ENCODE measurements at regions not wholly inside any gene's neighbourhood (a gene's known extent, or its start where the extent isn't known, plus 50 kb on each side); places are given as distances from the start of the nearest gene placed in this dataset.
"Not testable (repeated sequence)": the region's sequence is repeated elsewhere in the genome, so short reads cannot be mapped to it uniquely, and the experiment has no call there.

DNA sequence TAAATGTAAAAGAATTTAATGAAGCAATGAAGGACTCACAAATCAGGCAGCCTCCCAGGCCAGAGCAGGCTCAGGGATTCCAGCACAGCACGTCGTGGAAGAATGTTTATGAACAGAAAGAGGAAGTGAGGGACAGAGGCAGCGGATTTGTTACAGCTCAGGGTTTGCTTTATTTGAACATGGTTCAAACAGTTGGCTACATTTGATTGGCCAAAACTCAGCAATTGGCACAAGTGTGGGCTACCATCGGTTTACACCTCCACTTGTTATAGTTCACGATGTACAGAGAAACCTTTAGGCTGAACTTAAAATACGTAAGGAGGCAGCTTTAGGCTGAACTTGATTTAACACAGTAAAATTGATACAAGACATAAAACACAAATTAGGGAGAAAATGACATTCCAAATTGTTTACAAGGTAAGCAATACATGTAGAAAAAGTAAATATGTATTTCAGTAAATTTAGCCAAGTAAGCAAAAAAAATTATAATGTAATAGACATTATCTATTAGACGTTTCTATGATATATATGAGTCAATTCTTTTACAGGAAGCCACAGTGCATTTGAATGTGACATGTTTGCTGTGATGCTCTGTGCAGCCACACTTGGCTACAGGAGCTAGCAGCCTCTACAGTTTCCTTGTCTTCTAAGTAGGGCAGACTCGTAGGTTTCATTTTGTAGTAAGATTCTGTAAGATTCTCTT lies 126.5 kb downstream of the ADSS2 start:
- no peak for DNase-seq

DNA sequence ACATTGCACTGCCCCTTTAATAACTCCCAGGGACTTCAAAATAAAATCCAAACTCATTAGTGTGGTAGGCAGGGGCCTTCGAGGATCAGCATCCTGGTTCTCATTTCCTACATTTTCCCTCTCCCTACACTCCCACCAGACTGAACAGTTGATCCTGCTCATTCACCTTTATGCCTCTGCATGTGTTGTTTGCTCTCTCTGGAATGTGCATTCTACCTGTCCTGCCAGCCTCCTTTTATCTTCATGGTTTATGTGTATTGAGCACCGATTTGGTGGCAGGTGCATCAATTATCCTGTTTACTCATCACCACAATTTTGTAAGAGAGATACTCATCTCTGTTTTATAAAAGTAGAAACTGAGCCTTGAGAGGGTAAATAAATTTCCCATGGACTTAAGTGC lies 125.0 kb downstream of the ADSS2 start:
- DNase-seq, result no peak

DNA sequence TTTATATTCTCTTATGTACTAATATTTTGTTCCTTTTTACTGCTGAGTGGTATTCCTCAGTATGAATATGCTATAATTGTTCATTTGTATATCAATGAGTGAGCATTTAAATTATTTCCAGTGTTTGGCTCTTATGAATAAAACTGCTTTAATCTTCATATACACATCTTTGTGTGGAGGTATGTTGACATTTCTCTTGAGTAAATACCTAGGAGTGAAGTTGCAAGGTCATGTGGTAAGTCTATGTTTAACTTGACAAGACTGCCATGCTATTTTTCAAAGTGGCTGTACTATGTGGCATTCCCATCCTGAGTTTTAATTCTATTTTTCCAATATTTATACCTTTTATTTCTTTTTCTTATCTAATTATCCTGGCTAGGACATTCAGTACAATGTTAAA lies 124.2 kb downstream of the ADSS2 start:
- DNase-seq, result no peak

DNA sequence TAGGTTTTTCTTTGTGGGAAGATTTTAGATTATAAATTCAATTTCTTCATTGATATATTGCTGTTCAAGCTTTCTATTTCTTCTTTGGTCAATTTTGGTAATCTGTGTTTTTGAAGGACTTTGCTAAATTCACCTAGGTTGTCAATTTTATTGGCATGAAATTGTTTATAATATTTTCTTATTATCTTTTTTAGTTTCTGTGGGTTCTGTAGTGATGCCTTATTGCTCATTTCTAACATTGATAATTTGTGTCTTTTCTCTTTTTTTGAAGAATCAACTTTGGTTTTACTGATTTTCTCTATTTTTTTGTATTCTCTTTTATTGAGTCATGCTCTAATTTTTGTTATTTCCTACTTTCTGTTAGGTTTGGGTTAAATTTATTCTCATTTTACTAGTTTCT lies 123.2 kb downstream of the ADSS2 start:
- no peak for DNase-seq

DNA sequence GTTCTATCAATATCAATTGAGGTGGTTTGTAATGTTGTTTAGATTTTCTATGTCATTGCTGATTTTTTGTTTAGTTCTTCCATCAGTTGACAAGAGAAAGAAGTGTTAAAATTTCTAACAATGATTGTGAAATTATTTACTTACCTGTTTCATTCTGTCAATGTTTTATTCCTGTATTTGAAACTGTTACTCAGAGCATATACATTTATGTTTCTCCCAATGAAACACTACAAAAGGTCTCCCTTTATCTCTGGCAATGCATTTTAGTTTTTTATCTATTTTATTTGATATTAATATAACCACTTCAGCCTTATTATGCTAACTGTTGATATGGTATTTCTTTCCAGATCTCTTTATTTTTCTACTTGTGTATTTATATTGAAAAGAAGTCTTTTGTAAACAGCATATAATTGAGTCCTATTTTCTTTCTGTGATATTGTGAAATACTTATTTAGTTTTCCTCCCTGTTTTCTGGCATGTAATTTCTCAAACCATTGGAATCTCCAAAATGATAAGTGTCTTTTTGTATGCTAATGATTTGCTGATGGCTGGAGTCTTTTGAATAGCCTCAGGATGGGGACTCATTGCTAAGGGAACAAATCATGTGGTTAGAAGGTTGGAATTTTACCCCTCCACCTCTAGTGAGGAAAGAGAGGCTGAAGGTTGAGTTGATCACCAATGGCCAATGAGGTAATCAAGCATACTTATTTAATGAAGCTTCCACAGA lies 122.0 kb downstream of the ADSS2 start:
- DNase-seq, result no peak

DNA sequence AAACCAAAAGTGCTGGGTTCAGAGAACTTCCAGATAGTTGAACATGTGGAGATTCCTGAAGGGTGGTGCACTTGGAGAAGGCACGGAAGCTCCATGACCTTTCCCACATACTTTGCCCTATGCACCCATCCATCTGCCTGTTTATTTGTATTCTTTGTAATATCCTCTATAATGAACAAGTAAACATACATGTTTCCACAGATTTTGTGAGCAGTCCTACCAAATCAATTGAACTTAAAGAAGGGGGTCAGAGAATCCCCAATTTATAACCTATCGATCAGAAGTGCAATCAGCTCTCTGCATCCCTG lies 121.4 kb downstream of the ADSS2 start:
- no peak for DNase-seq

DNA sequence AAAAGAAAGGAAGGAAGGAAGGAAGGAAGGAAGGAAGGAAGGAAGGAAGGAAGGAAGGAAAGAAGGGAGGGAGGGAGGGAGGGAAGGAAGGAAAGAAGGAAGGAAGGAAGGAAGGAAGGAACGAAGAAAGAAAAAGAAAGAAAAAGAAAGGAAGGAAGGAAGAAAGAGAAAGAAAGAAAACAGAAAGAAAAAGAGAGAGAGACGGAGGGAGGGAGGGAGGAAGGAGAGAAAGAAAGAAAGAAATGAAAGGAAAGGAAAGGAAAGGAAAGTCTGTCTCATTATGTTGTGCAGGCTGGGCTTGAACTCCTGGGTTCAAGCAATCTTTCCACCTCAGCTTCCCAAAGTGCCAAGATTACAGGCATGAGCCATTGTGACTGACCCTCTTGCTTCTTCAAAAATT lies 118.9 kb downstream of the ADSS2 start:
- not testable (repeated sequence) for DNase-seq

DNA sequence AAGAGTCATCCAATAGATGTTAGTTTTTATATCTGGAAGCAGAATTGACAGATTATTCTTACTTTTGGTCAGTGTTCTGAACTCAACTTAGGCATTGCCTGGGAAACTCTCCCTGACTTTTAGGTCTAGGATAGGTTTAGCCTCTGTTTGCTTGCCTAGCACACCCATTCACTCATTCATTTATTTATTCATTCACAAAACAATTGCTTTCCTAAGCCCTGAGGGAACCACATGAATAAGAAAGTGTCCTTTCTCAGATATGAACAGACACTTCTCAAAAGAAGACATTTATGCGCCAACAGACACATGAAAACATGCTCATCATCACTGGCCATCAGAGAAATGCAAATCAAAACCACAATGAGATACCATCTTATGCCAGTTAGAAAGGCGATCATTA lies 117.4 kb downstream of the ADSS2 start:
- not testable (repeated sequence) for DNase-seq

DNA sequence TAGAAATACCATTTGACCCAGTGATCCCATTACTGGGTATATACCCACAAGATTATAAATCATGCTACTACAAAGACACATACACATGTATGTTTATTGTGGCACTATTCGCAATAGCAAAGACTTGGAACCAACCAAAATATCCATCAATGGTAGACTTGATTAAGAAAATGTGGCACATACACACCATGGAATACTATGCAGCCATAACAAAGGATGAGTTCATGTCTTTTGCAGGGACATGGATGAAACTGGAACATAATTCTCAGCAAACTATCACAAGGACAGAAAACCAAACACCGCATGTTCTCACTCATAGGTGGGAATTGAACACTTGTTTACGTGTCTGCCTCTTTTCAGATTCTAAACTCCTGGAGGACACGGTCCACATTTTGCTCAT lies 116.9 kb downstream of the ADSS2 start:
- DNase-seq, result not testable (repeated sequence)

DNA sequence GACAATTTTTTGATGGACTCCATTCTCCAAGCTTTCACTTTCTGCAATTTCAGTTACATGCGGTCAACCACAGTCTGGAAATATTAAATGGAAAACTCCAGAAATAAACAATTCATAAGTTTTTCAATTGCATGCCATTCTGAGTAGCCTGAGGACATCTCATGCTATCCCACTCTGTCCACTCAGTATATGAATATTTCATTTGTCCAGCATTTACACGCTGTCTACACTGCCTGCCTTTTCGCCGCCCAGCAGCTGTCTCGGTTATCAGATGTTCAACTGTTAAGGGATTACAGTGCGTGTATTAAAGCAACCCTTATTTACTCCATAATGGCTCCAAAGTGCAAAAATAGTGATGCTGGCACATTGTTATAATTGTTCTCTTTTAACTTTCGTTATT lies 116.3 kb downstream of the ADSS2 start:
- no peak for DNase-seq

DNA sequence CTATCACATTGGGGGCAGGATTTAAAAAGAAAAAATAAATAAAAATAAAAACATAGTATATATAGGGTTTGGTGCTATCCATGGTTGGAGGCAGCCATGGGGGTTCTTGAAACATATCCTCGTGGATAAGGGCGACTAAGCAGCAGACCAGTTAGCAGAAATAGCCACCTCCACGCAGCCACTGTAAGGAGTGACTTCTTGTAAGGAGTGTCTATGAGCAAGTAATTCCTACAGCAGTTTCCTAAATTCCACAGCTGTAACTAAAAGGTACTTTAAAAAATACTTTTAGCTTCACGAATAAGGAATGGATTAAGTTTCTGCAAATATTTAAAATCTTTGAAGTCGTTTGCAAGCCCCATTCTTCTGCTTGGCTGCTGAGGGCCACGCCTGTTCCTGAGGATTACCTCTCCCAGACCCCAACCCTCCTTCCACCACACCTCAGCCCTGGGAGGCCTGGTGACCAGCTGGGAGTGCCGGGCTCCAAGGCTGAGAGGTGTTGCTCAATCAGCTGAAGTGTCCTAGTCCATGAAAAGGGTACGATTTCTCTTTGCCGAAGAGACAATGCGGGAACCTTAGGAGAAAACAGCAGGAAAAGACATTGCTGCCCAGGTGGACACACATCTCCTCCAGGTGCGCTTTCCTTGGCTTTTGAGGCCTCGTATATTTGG lies 115.3 kb downstream of the ADSS2 start:
- DNase-seq, result no peak

DNA sequence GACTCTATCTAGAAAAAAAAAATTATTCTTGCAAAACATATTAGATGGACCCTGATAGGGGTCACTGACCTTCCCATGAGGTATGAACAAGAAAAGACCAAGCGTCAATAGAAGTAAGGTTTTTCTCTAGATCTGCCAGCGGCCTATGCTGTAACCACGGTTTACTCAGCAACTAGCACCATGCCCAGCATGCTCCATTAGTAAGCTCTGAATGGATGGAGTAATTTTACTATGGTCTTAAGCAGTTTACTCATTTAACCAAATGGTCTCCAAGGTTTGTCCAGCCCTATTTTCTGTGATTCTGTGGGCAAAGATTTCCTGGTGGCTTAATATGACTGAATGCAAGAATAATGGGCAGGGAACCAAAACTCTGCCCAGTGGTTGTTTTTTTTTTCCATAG lies 113.9 kb downstream of the ADSS2 start:
- no peak for DNase-seq

DNA sequence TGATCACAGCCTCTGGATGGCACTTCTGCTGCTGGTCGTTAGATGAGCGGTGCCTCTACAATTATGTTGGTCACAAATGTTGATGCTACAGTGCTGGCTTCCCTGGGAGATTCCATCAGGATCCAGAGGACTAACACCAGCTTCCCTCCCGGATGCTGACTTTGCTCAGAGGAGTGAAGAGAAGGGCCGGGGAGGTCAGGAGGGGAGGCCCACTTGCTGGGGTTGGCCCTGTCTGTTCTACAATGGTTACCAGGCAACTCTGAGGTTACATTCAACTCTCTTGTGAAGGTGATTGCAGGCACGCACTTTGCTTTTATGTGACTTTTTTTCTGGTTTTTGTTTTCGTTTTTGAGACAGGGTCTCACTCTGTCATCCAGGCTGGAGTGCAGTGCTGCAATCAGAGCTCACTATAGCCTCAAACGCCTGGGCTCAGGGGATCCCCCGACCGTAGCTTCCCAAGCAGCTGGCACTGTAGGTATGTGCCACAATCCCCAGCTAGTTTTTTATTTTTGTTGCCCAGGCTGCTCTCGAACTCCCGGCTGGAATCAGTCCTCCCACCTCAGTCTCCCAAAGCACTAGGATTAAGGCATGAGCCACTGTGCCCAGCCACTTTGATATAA lies 112.5 kb downstream of the ADSS2 start:
- DNase-seq, result no peak

DNA sequence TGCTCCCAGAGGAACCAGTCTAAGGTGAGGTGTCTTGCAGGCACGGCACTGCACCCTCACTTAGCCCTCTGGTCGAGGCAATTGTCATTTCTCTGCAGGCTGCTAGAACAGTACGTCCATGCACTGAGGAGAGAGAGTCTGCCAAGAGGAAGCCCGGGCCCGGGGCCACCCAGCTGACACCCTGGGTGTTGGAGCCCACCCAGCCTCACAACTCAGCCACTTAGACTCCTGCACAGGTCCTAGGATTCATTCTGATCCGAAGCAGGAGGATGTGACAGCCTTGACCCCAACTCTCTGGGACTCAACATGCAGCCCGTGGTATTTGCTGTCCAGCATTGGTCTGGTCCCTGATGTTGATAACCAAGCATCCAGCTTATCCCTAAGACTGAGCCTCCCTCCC lies 111.9 kb downstream of the ADSS2 start:
- DNase-seq, result no peak

DNA sequence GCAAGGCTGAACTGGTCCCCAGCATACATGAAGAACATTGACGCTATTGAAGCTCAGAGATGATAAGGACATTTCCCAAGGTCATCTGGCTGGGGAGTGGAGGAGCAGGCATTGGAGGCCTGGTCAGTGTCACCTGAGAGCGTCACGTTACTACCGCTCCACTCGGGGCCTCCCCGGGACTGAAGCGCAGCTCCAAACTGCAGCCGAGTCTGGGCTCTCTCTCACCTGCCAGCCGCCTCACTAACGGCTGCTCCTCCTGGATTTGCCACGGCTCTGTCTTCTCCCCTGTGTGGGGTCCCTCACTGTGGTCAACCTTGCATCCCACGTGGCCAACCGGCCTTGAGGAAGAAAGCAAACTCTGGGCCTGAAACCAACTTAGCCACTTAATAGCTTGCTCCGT lies 111.3 kb downstream of the ADSS2 start:
- no peak for DNase-seq

DNA sequence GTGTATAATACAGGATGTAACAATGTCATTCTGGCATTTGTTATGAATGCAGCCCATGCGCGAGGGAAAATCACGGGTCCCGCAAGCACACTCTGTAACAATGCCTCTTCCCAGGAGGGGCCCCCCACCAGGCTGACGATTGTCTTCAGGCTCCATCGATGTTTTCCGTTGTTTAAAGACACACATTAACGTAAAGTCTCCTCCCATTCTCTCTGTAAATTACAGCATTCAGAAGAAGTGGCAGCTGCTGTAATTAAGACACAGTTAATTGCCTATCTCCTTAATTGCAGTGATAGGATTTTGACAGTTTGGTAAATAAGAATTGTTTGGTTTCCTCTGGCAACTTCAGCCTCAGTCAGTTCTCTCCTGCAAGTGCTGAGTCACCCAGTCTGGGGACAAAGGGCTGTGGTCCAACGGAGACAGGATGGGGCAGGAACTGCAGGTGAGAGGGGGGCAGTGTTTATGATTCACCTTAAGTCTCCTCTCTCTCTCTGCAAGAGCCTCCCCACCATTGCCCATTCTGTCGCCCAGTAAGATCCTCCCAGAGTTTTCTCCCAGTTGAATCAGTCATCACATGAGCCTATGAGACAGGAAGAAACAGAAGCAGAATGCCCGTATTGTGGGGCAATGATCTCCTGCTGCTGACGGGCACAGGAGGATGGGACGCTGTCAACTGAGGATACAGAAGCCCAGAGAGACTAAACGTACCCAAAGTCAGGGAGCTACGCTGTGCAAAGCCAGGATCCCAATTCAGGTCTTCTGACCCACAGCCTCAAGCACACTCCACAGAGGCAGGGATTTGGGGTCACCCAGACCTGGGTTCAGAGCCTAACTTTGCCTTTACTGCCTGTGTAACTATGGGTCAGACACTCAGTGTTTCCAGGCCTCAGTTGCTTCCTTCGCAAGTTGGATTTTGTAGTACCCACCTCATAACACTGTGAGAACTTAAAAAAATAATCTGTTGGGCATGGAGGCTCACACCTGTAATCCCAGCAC lies 110.0 kb downstream of the ADSS2 start:
- peak; percentile 23 for DNase-seq

DNA sequence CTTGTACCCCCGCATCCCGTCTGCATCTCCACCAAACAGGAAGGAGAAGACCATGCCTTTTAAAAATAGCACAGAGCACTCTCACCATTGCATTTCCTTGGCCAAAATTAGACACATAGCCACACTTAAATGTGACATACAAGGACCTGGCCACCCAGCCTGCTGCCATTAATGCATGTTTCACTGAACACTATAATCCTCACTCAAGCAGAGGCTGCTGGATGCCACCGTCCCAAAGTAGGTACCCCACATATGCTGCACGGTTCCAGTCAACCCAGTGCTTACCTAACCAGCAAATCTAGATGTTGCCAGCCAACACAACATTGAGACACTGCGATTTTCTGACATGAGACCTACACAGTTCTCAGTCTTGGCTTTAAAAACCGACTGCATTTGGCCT lies 107.7 kb downstream of the ADSS2 start:
- DNase-seq, result no peak

DNA sequence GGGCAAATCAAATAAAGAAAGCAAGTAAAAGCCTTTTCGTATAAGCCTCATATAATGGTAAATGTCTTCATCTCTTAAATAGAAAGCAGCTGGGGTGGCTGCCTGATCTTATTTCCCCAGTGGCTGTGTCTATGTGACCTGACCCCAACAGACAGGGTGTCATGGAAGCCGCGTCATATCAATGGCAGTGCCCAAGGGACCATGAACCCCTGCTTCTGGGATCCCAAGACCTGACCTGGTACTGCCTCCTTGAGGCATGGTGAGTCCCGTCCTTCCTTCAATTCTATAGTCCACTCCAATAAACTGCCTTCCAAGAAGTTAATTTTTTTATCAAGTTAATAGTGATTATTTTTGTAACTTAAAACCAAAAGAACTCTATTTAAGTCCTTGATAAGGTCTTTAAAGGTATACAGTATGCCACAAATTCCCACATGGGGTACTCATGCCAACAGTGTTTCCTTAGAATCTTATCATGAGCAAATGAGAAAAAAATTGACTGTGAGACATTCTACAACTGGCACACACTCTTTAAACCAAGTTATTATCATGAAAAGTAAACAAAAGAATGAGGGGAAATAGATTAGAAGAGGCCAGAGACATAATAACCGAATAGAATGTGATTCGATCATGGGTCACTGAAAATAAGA lies 104.6 kb downstream of the ADSS2 start:
- no peak for DNase-seq

DNA sequence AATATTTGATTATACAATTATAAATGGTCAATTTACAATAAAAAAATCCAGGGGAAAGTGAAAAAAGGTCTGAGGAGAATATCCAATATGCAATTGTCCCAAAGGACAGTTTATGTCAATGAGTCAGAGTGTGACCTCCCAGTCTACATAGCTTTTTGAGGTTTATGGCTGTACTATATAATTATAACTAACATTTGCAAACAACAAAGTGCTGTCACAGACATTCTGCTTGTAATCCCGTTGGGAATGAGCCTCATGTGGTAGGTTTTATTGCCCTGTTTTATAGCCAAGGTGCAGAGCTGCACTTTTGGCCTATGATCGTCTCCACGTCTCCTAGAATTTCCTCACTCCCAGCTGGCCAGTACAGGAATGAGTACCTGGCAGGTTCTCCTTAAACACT lies 103.8 kb downstream of the ADSS2 start:
- DNase-seq, result no peak

DNA sequence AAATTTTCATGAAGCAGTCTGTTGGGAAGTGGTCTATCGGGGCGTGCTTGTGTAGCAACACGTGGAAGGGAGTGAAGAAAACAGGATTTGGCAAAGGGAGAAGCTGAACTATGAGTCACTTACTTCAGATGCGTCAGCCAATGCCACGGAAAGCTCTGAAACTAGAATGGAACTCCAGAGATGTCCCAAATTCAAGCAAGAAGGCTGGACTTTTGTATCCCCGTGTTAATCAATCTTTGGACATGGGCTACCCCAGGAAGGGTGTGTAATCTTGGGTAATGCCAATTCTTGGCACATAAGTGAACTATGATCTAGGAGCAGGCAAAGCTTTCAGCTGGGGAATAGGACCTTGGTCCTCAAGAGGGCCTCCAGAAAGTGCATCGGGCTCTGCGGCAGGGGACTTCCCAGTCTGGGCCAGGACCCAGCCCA lies 102.6 kb downstream of the ADSS2 start:
- no peak for DNase-seq

DNA sequence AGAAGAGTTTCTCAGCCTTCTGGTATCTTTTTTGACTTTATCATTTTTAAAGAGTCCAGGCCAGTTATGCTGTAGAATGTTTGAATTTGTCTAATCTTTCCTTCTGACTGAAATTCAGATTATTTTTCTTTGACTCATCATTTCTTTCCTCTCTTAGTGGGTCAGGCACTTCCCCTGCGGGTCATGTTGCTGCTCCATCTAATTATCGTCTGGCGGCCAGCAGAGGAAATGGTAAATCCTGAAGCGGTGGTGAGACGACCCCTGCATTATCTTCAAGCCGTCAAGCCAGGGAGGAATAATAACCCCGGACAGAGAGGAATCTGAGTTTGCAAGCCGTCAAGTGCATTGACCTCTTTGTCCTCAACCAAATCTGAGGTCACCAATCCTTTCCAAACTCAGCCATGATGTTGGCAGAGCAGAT lies 102.1 kb downstream of the ADSS2 start:
- DNase-seq, result no peak

DNA sequence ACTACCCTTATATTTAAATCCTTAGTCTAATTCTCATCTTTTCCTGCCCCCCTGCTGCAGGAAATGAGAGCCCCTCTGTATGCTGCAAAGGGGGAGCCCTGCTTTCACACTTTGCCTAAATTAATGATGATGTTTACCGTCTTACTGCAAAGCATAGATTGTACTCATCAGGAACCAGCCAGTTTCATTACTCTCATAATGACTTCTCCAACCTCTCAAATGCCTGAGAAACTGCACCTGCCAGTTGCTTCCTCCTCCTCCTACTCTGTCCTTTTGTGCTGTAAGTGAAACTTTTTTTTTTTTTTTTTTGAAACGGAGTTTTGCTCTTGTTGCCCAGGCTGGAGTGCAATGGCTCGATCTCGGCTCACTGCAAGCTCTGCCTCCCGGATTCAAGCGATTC lies 101.7 kb downstream of the ADSS2 start:
- no peak for DNase-seq

All from NCI-H2171 treated with DMSO at 0.1 percent for 48 hours (cell line).